ENCODE measurements at regions not wholly inside any gene's neighbourhood (a gene's known extent, or its start where the extent isn't known, plus 50 kb on each side); places are given as distances from the start of the nearest gene placed in this dataset.

- no peaks in the 10 kb centered on the region for H3K4me1 ChIP-seq
- Mint-ChIP-seq H3K9me3 (ENCODE audit: unreplicated experiment) (peaks cover 9% of the 10 kb centered on the region), H3K4me3 (ENCODE audit: unreplicated experiment) (no peak overlapping the region), H3K27me3 (ENCODE audit: insufficient read depth, unreplicated experiment) (no peaks in the 10 kb centered on the region), H3K36me3 (ENCODE audit: insufficient read depth, unreplicated experiment) (no peaks in the 10 kb centered on the region), H3K4me1 (ENCODE audit: low read depth, unreplicated experiment) (no peaks in the 10 kb centered on the region), H3K27ac (ENCODE audit: unreplicated experiment) (no peak overlapping the region)
- H3K9me3 ChIP-seq, result no peaks in the 10 kb centered on the region
- intact Hi-C loops (cut with micrococcal nuclease; ENCODE audit: unreplicated experiment), result no loop called here
- no peak overlapping the region for H3K4me3 ChIP-seq (ENCODE audit: low read depth, low read length)
- CTCF ChIA-PET, result no interaction called here
- no peak for TF ChIP-seq CTCF (IDR thresholded peaks at IDR 0.05; ENCODE audit: insufficient read depth in 1 of 2, low read depth in 1 of 2, low read length in 1 of 2, severe bottlenecking in 1 of 2, unreplicated experiment in 1 of 2)
- BruUV-seq (replicated peaks), result no TSS peak
- POLR2A ChIA-PET, result no interaction called here
- H3K27me3 ChIP-seq (replicated peaks; ENCODE audit: control insufficient read depth, insufficient read depth, low read length), result no peaks in the 10 kb centered on the region
- H3K36me3 ChIP-seq (ENCODE audit: control insufficient read depth, insufficient read depth, low read length), result no peaks in the 10 kb centered on the region
- DNase-seq, result no peak
These were observed 772.6 kb downstream of the TSN start for GRCh38 chr2:122528061-122528460.

DNA sequence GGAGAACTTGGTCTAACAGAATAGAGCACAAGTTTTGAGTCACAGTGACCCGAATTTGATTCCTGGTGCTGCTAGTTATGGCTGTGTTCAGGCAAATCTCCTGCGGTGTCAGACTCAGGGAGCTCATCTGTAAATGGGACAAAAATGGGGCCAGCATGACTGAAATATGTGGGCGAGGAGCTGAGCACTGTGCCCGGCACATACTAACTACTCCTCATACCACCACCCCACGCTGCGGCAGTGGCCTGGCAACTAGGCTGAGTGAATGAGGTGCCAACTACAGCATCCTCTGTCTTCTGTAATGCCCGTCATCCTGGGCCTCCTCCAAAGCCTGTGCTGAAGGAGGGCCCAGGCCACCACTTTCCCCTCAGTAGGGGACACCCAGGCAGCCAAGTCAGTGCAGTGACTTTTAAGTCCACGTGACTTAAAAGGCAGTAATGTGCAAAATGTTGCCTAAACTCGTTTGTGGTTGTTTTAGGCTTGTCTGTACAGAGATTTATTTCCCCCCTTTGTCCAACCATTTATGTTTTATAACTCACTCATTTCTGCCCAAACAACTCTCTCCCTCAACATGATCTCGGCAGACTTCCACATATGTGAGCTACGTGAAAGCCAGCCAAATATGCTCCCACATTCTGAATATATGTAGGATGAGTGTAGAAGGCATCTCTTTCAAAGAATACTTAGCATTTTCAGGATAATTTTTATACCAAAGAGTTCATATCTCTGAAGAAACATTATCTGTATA is 773.7 kb downstream of the TSN start:
- TF ChIP-seq CTCF (IDR thresholded peaks at IDR 0.05; ENCODE audit: insufficient read depth in 1 of 2, low read depth in 1 of 2, low read length in 1 of 2, severe bottlenecking in 1 of 2, unreplicated experiment in 1 of 2), result no peak
- DNase-seq, result no peak
- no peaks in the 10 kb centered on the region for H3K27me3 Mint-ChIP-seq (ENCODE audit: insufficient read depth, unreplicated experiment)
- ChIA-PET POLR2A (no interaction called here), CTCF (no interaction called here)
- no peaks in the 10 kb centered on the region for H3K9me3 ChIP-seq
- no peaks in the 10 kb centered on the region for H3K4me1 ChIP-seq
- H3K27ac Mint-ChIP-seq (ENCODE audit: unreplicated experiment), result no peak overlapping the region
- no peak overlapping the region for H3K4me3 ChIP-seq (ENCODE audit: low read depth, low read length)
- no TSS peak for BruUV-seq (replicated peaks)
- peaks cover 9% of the 10 kb centered on the region for H3K9me3 Mint-ChIP-seq (ENCODE audit: unreplicated experiment)
- H3K27me3 ChIP-seq (replicated peaks; ENCODE audit: control insufficient read depth, insufficient read depth, low read length), result no peaks in the 10 kb centered on the region
- H3K4me3 Mint-ChIP-seq (ENCODE audit: unreplicated experiment), result no peak overlapping the region
- no peaks in the 10 kb centered on the region for H3K36me3 Mint-ChIP-seq (ENCODE audit: insufficient read depth, unreplicated experiment)
- no peaks in the 10 kb centered on the region for H3K4me1 Mint-ChIP-seq (ENCODE audit: low read depth, unreplicated experiment)
- intact Hi-C loops (cut with micrococcal nuclease; ENCODE audit: unreplicated experiment), result no loop called here
- no peaks in the 10 kb centered on the region for H3K36me3 ChIP-seq (ENCODE audit: control insufficient read depth, insufficient read depth, low read length)

DNA sequence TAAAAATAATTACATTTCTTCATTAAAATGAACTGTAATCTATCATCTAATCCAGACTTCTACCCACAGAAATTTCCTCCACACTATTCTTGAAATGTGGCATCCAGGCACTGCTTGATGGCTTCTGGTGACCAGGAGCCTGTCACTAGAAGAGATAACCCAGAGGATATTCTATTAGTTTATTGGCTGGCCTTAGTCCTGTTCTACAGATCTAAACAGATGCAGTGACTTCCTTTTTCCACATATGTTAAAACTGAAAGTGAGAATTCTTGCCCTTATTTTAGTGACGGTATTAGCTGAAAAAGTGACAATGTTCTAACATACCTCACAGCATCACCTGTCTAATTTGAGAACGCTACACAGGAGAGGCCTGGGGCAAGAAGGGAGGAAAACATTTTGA is 775.4 kb downstream of the TSN start:
- no peak for TF ChIP-seq CTCF (IDR thresholded peaks at IDR 0.05; ENCODE audit: insufficient read depth in 1 of 2, low read depth in 1 of 2, low read length in 1 of 2, severe bottlenecking in 1 of 2, unreplicated experiment in 1 of 2)
- Mint-ChIP-seq H3K27me3 (ENCODE audit: insufficient read depth, unreplicated experiment) (peaks cover 2% of the 10 kb centered on the region), H3K4me3 (ENCODE audit: unreplicated experiment) (no peak overlapping the region), H3K4me1 (ENCODE audit: low read depth, unreplicated experiment) (no peaks in the 10 kb centered on the region), H3K36me3 (ENCODE audit: insufficient read depth, unreplicated experiment) (no peaks in the 10 kb centered on the region), H3K9me3 (ENCODE audit: unreplicated experiment) (peaks cover 9% of the 10 kb centered on the region), H3K27ac (ENCODE audit: unreplicated experiment) (no peak overlapping the region)
- Histone ChIP-seq H3K4me1 (no peaks in the 10 kb centered on the region), H3K9me3 (no peaks in the 10 kb centered on the region), H3K36me3 (ENCODE audit: control insufficient read depth, insufficient read depth, low read length) (no peaks in the 10 kb centered on the region), H3K27me3 (replicated peaks; ENCODE audit: control insufficient read depth, insufficient read depth, low read length) (no peaks in the 10 kb centered on the region), H3K4me3 (ENCODE audit: low read depth, low read length) (no peak overlapping the region)
- ChIA-PET POLR2A (no interaction called here), CTCF (no interaction called here)
- BruUV-seq (replicated peaks), result no TSS peak
- intact Hi-C loops (cut with micrococcal nuclease; ENCODE audit: unreplicated experiment), result no loop called here
- no peak for DNase-seq
